ENCODE measurements at regions not wholly inside any gene's neighbourhood (a gene's known extent, or its start where the extent isn't known, plus 50 kb on each side); places are given as distances from the start of the nearest gene placed in this dataset.

- Histone ChIP-seq H3K4me2 (ENCODE audit: control insufficient read depth, extremely low read depth, insufficient read depth, low read depth, low read length) (no peak overlapping the region), H3K4me3 (ENCODE audit: control insufficient read depth in 2 of 3, extremely low read depth in 1 of 3, insufficient read depth in 2 of 3, low read depth in 1 of 3, low read length in 3 of 3) (no peak overlapping the region), H2AFZ (ENCODE audit: control insufficient read depth, low read length) (no peak overlapping the region), H3K27ac (ENCODE audit: control insufficient read depth, insufficient read depth, low read length) (no peak overlapping the region), H4K20me1 (ENCODE audit: control insufficient read depth, extremely low read depth, insufficient read depth, low read length) (no peaks in the 10 kb centered on the region), H3K9me1 (ENCODE audit: control insufficient read depth, extremely low read depth, insufficient read depth, low read length) (no peaks in the 10 kb centered on the region), H3K79me2 (ENCODE audit: control insufficient read depth, insufficient read depth, low read length) (no peaks in the 10 kb centered on the region), H3K36me3 (ENCODE audit: control insufficient read depth in 2 of 2, extremely low read depth in 1 of 2, insufficient read depth in 2 of 2, low read length in 2 of 2) (no peaks in the 10 kb centered on the region), H3K4me1 (ENCODE audit: control insufficient read depth, extremely low read depth, insufficient read depth, low read length) (peaks cover 45% of the 10 kb centered on the region), H3K27me3 (ENCODE audit: control insufficient read depth, extremely low read depth, insufficient read depth, low read length) (no peaks in the 10 kb centered on the region), H3K9me3 (ENCODE audit: control insufficient read depth, low read depth, low read length) (no peaks in the 10 kb centered on the region), H3K9ac (ENCODE audit: control insufficient read depth, extremely low read depth, insufficient read depth, low read length) (no peak overlapping the region)
- no peak for DNase-seq (ENCODE audit: low read depth, low spot score)
- dilution Hi-C loops (cut with MboI; ENCODE audit: extremely low pct_ligation_motif_present, low sequenced_read_pairs) = no loop called here
- peak; percentile 13 for FAIRE-seq
- no peak for TF ChIP-seq CTCF (optimal IDR thresholded peaks at IDR 0.05 in 1 of 3, IDR thresholded peaks at IDR 0.05 in 1 of 3, conservative IDR thresholded peaks at IDR 0.05 in 1 of 3; ENCODE audit: extremely low read depth in 1 of 3, insufficient read depth in 2 of 3, low read length in 3 of 3)
- TF ChIP-seq EZH2 (IDR thresholded peaks at IDR 0.05; ENCODE audit: low read length) = no peak
Observed at GRCh38 chr1:59012378-59012777, 228.5 kb upstream of the JUN start.

GRCh38 chr1:59013276-59013927 is 229.6 kb upstream of the JUN start:
- no peak overlapping the region for H3K4me3 ChIP-seq (ENCODE audit: control insufficient read depth in 2 of 3, extremely low read depth in 1 of 3, insufficient read depth in 2 of 3, low read depth in 1 of 3, low read length in 3 of 3)
- H3K27me3 ChIP-seq (ENCODE audit: control insufficient read depth, extremely low read depth, insufficient read depth, low read length) = no peaks in the 10 kb centered on the region
- H3K4me2 ChIP-seq (ENCODE audit: control insufficient read depth, extremely low read depth, insufficient read depth, low read depth, low read length) = peak overlapping the region; percentile 76
- H3K4me1 ChIP-seq (ENCODE audit: control insufficient read depth, extremely low read depth, insufficient read depth, low read length) = peaks cover 51% of the 10 kb centered on the region
- H3K9me1 ChIP-seq (ENCODE audit: control insufficient read depth, extremely low read depth, insufficient read depth, low read length) = no peaks in the 10 kb centered on the region
- peak overlapping the region; percentile 72 for H3K27ac ChIP-seq (ENCODE audit: control insufficient read depth, insufficient read depth, low read length)
- dilution Hi-C loops (cut with MboI; ENCODE audit: extremely low pct_ligation_motif_present, low sequenced_read_pairs) = no loop called here
- FAIRE-seq (peak; percentile 79), DNase-seq (ENCODE audit: low read depth, low spot score) (no peak)
- H3K9me3 ChIP-seq (ENCODE audit: control insufficient read depth, low read depth, low read length) = no peaks in the 10 kb centered on the region
- H3K9ac ChIP-seq (ENCODE audit: control insufficient read depth, extremely low read depth, insufficient read depth, low read length) = peak overlapping the region; percentile 61
- no peaks in the 10 kb centered on the region for H4K20me1 ChIP-seq (ENCODE audit: control insufficient read depth, extremely low read depth, insufficient read depth, low read length)
- no peak for TF ChIP-seq EZH2 (IDR thresholded peaks at IDR 0.05; ENCODE audit: low read length)
- no peak for TF ChIP-seq CTCF (optimal IDR thresholded peaks at IDR 0.05 in 1 of 3, IDR thresholded peaks at IDR 0.05 in 1 of 3, conservative IDR thresholded peaks at IDR 0.05 in 1 of 3; ENCODE audit: extremely low read depth in 1 of 3, insufficient read depth in 2 of 3, low read length in 3 of 3)
- no peaks in the 10 kb centered on the region for H3K36me3 ChIP-seq (ENCODE audit: control insufficient read depth in 2 of 2, extremely low read depth in 1 of 2, insufficient read depth in 2 of 2, low read length in 2 of 2)
- H2AFZ ChIP-seq (ENCODE audit: control insufficient read depth, low read length) = peak overlapping the region; percentile 94
- no peaks in the 10 kb centered on the region for H3K79me2 ChIP-seq (ENCODE audit: control insufficient read depth, insufficient read depth, low read length)
